ENCODE measurements at regions not wholly inside any gene's neighbourhood (a gene's known extent, or its start where the extent isn't known, plus 50 kb on each side); places are given as distances from the start of the nearest gene placed in this dataset.
"Not testable (repeated sequence)": the region's sequence is repeated elsewhere in the genome, so short reads cannot be mapped to it uniquely, and the experiment has no call there.

DNA sequence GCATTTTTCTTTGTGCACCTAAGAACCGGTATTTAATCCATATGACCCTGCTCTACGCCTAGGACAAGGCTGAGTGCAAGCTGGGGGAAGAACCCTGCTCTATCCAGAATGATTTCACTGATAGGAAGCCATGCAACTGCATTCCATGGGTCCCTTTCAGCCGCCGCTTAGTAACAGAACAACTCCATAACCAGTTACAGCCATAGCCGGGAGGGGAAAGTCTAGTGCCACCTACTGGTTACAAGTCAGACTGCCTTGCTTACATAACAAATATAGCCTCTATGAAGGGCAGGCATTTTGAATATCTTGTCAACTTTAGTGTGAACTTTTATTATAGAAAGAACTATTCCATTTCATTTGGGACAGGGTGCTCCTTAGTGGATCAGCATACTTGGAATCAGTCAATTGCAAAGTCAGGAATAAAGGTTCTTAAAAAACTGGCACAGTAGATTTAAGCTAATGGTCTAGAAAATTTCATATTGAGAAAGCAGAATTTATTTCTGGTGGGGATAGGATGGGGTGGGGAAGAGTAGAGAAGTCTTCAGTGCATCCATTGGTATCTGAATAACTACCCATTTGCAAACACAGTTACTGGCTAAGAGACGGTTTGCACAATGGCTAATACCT is 521.7 kb downstream of the ADRA2A start:
- peak; percentile 66 for DNase-seq

DNA sequence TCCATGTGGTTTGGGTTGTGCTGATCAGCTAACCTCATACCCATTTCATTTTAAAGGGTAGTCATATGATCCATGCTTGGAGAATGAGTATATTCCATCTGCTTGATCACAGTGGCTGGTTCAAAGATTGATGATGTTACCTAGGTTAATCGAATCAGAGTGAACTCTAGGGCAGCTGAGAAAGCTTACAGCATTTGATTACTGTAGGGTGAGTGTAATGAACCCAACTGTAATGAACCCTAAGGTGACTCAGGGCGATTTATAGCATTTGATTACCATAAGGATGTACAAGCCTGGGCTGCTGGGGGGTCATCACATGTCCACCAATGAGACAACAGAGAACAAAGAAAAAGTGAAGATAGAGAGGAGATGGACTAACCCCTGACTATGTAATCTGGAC is 523.1 kb downstream of the ADRA2A start:
- DNase-seq = no peak

DNA sequence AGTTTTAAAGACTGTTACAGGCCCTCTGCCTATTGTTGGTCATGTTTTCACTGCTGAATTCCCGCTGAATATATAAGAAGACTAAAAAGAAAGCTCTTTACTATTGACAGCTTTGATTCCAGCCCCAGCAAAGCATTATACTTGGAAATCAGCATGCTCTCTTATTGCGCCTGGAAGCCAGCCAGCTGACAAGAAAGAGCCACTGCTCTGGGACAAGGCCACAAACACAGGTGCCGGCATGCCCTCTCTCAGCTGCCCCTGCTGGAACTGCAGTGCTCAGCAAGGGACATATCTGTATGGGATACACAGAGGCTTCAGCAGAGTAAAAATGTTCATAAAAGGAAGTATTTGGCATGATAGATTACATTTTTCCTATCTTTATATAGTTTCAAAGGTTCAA is 523.9 kb downstream of the ADRA2A start:
- no peak for DNase-seq

DNA sequence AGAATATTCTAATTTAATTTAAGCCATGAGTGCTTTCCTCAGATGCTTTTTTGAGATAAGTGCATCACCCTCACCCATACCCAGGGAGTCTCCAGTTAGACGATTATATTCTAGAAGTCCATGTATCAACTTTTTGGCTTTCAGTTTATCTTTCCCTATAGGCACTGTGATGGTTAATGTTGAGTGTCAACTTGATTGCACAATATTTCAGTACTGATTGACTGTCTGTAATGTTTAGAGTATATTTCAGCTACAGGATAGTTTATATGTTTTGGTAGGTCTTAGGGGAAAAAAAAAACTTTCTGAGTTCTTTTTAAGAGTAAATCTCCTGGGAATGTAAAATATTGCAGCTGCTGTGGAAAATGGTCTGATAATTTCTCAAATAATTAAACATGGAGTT is 535.4 kb downstream of the ADRA2A start:
- no peak for DNase-seq

DNA sequence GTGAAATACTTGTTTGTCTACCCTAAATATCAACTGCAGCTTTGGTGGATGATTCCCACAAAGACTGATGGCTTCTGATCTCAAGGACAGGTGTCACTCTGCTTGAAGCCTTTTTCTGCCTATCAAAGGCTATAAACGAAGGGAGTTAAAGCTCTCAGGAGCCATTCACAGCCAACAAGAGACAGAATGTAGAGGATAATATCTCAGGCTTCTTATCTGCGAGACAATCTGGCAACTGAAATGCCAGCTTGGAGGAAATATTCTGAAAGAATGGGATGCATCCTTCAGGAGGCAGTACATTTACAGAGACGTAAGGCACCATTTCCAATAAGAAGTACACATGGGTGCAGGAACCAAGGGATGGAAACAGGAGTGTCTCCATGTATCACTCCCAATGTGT is 549.4 kb downstream of the GPAM start:
- no peak for DNase-seq

DNA sequence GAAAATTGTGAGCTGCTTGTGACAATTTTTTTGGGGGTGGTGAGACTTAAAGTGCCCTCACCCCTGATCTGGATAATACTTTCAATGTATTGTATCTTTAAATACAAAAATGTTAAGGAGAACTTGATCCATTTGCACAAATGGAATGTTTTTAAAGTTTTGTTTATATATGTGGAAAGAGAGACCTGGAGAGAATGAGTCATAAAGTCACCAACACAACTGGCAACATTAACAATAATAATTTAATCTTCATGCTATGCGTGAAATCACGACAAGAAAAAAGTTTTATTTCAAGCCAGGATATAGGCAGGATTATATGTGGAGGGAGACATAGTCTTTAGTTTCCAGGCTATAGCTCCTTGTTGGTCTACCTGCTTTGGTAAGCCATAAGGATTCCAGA is 537.5 kb downstream of the GPAM start:
- DNase-seq = peak; percentile 28

DNA sequence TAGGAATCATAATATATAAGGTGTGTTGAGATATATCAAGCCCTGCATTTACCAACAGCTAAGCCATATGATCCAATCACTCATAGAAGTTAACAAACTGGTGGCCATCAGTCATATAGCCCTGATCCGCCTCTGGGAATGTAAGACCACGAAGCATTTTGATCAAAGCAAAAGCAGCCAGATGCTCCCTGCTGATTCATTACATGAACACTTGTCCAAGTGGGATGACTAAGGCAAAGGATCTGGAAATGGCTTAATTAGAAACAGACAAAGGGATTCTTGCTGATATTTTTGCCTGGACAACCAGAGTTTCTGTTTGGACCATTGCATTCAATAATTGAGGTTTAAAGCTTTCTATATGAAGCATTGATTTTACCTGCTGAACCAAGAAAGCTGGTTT is 535.5 kb downstream of the GPAM start:
- peak; percentile 96 for DNase-seq

DNA sequence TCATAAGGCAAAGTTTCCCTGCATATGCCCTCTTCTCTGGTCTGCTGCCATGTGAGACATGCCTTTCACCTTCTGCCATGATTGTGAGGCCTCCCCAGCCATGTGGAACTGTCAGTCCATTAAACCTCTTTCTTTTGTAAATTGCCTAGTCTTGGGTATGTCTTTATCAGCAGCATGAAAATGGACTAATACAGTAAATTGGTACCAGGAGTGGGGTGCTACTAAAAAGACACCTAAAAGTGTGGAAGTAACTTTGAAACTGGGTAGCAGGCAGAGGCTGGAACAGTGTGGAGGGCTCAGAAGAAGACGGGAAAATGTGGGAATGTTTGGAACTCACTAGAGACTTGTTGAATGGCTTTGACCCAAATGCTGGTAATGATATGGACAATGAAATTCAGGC is 534.5 kb downstream of the GPAM start:
- DNase-seq = not testable (repeated sequence)

DNA sequence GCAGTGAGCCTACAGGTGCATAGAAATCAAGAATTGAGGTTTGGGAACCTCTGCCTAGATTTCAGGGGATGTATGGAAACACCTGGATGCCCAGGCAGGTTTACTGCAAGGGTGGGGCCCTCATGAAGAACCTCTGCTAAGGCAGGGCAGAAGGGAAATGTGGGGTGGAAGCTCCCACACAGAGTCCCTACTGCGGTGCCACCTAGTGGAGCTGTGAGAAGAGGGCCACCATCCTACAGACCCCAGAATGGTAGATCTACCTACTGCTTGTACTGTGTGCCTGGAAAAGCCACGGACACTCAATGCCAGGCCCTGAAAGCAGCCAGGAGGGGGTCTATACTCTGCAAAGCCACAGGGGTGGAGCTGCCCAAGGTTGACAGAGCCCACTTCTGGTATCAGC is 533.5 kb downstream of the GPAM start:
- no peak for DNase-seq

DNA sequence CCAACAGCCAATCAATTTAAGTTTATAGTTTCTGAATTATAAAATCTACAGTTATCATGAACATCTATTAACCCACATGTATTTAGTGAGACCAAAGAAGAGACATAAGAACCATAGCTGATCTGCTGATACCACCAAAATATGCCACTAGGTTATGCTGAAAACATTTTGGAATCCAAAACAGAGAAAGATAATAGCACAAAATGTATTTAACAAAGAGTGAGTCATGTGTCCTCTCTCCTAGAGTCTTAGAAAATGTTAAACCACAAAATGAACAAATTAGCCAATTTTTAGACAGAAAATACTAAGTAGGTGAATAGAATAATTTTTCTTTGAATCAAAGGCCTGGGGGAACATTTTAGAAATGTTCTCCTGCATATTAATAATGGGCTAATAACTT is 527.5 kb downstream of the GPAM start:
- DNase-seq = peak; percentile 33

DNA sequence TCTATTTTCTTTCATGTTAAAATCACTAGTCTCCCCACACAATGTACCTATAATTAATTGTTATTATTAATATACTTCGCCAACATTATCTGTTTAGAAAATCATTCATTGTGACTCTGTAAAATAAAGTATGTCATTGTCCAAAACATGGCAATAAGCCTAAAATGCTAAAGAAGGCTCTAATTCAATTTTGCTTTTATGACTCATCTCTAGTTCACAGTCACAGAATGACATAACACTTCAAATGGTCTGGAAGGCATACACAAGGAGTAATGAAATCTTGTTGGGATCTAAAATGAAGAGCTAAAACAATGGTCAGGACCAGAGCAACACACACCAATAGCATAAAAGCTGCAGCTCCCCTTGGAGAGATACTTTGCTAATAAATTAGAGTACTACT is 505.8 kb downstream of the GPAM start:
- DNase-seq = peak; percentile 48

DNA sequence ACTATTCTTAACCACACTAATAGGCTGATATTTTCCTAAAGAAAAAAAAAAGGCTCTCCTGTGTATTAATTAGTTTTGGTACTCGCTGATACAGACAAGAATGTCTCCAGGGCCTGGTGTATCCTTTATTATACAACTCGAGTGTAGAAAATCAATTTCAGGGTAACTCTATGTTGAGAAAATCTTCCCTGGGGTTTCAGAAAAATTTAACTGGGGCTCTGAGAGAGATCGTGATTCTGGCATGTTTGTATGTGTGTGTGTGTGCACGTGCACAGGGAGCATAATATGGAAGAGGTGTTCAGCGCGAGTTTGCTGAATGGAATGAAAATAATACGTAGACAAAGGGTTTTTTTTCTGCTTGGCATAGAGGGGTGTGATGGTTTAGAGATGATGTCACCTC is 496.8 kb downstream of the GPAM start:
- DNase-seq = no peak

DNA sequence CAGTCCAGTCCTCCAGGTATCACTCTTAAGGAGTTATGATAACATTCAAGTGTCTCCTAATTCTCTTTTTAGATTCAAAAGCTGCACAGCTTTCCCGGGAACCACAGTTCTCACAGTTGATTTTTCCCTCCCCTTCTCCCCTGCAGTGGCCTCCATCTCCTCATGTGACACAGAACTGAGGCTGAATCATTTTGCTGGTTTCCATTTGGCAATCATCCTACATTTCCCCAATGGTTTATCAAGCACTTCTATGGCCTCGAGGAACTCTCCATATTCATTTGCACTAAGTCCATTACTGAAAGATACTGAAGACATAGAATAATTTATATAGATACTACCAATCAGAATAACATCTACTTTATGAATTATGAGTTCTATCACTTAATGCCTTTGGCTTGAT is 484.9 kb downstream of the GPAM start:
- DNase-seq = peak; percentile 43

DNA sequence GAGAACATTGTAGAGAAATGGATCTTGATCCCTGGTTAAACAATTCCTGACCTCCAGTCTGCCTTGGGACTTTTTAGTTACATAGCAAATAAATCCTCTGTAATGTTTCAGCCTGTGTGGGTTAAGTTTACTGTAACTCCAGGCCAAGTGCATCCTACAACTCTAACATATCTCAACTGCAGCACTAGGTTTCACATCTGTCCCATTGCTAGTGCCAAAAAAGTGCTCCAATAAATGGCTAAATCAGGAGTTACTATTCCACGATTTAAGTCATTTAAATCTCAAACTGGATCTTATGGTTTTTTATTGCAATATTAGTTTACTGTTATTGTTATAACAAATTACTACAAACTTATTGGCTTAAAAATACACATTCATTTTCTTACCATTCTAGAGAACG is 479.6 kb downstream of the GPAM start:
- no peak for DNase-seq

DNA sequence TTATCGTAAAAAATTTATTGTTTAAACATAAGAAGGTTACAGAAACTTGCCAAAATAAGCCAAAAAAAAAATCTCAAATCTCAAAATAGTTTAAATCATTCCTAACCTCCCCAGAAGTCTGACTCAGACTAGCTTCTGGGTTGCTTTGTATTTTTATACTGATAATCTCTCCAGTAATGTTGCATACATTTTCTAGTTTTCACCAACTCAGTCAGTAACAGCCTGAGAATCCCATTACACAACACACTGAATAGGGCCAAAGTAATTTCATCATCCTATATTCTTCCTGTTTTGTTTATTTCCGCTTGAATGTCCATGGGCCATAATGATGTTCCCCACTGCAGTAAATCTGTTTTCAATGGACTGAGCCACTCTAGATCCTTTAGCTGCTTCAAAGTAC is 478.5 kb downstream of the GPAM start:
- peak; percentile 89 for DNase-seq

DNA sequence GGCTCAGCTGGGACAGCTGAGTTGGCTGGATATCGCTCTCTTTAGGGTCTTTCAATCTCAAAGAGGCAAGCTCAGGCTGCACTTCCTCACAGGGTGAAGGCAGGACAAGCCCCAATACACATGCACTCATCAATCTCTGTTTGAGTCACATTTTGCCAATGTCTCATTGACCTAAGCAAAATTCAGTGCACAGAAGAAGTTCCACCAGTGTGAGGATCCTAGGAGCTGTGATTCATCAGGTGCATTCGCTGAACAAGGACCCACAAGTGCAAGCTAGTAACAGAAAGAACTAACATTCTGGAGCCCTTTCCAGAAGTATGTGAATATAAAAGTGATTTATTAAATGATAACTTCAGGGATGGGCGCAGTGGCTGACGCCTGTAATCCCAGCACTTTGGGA is 477.2 kb downstream of the GPAM start:
- DNase-seq = peak; percentile 53

DNA sequence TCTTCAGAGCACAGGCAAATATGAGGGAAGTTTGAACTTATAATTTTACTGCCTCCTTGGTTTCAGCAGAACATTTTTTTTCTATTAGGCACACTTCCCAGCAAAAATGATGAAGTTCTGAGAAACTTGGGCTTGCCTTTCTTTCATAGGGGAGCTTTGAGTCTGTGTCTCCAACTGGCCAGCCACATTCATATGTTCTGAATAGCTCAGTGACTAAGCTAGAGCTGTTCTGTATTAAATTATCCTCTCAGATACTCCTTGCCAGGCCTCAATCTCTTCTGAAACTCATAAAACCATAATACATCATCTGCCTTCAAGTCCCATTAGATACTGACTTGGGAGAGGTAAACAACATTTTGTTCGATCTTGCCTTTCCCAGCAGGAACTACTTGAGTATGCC is 476.5 kb downstream of the GPAM start:
- peak; percentile 96 for DNase-seq

DNA sequence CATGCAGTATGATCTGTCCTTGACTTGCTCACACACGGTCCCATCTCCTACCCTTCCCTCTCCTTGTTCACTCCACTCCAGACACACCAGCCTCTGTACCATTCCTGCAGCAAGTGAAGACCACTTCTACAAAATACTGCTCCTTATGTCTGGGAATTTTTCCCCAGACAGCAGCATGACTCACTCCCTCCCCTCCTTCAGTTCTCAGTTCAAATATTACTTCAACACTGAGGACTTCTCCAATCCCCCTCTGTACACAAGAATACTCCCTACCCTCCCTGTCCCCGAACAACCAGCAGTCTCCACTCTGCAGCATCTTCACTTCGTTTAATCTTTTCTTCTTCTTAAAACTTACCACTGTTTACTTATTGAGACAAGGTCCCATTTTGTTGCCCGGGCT is 474.0 kb downstream of the GPAM start:
- peak; percentile 73 for DNase-seq

DNA sequence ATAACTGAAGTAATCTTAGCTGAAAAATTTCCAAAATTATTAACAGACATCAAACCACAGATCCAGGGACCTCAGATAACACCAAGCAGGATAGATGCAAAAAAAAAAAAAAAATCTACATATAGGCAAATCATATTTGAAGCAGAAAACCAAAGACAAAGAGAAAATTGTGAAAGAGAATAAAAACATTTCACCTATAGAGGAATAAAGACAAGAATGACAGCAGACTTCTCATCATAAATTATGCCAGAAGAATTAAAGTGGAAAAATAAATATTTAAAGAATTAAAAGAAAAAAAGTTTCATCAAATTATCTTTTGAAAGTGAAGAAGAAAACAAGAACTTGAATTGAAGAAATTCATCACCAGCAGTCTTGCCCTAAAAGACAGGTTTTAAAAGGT is 467.5 kb downstream of the GPAM start:
- DNase-seq = no peak

DNA sequence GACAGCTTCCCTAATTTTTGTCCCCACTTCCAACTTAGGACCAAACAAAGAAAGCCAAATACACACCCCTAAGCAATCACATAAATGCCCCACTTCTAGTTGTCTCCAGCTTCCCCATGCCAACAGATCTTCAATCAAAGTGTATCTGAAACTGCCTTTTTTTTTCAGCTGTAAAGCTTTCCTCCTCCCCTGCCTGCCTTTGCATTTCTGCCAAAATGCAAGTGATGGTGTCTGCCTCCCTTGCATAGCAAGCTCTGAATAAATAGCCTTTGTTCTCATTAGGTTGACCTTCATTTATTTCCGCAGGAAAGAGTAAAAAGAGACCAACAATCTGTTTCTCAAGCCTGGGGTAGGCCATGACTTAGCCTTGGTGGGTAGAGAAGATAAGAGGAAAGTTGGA is 459.4 kb downstream of the GPAM start:
- no peak for DNase-seq

DNA sequence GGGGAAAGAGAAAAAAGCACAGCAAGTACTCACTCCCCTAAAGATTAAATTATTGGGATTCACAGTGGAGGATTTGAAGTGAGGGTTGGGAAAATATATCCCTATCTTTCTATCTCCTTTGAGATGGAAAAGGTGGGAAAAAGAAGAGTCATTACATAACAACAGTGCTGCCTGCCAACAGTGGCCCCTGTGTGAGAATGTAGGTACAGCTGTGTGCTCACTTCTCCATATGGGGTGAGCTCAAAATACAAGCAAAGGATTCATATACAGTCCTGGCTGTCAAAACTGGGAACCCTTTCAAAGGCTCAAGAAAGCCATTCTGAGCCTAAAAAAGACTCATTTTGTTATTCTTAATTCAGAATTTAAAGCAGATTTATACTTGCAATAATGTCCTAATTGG is 458.5 kb downstream of the GPAM start:
- DNase-seq = no peak

DNA sequence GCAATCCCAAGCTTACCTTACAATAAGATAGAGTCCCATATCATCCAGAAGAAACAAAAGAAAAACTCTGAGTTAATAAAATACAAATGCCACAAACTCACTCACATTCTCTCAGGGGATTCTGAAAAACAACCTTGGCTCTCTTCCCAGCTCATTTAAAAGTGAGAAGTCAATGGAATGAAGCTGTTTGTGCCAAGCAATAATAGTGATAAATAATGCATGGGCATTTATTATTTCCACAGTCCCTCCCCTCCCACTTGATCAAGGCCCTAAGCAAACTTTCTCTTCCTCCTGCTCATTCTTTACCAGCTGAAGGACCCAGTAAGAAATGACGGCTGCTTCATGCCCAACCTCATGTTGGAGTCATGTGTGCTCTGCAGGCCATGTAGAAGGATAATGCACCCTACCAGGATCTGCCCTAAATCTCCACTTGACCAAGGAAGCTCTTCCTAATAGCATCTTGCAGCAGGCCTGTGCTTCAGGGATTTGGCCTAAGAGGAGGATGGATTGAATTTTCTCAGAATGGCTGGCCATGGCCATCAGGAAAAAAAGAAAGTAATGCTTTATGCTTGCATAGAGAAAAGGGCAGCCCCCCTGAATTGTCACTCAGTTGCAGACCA is 451.3 kb downstream of the GPAM start:
- no peak for DNase-seq

DNA sequence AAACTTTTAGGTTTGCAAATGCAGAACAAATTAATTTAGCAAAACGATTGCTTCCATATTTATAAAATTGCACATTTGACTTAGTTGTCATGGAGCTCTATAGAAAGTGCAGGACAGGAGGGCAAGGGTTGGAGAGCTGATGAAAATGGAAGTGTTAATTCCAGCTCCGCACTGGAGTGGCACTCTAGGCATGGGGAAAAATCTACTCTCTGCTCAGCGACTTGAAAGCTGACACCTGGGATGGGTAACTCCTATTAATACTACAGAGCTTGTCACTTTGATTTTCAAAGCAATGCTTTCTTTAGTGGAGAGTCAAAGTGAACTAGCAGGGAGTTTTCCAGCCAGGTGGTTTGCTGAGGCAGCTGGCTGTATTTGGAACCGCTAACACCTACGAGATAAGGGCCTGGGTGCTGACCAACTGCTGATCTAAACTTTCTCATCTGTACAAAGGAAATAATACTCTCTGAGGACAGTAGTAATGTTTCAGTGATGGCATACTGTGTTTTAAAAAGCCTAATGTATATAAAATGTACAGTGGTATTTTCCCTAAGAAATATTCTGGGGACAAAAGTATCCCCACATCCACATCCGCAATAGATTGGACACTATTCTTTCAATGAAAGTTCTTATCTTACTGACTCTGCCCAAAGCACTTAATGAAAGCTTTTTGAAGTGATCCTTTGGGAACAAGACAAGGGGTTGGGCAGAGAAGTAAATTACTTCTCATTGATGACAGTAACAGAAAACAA is 444.3 kb downstream of the GPAM start:
- no peak for DNase-seq

DNA sequence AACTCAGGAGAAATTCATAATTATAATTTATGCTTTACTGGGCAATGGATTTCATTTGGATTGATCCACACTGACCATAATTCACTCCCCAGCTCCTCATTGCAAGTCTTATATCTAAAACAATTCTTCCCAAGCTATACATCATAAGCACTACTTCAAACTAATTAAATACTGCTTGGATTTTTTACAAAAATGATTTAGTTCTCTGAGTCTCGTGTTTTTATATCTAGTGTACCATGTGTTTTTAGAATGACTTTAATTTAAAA is 443.8 kb downstream of the GPAM start:
- no peak for DNase-seq

DNA sequence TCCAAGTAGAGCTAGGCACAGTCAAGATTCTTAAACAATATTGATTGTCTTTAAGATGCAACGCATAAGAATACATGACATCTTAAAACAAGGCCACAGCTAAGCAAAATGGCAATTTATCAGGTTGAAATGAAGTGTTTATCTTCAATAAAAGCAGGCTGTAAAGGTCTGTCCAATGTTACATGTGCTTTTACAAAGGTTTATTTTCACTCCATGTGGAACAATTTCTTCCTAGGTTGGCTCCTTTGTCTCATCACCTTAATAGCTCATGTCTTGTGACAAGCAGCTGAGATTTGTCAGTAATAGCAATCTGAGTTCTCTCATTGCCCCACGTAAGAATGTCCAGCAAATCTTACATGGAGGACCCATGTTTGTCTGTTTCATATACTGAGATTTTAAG is 437.6 kb downstream of the GPAM start:
- DNase-seq = no peak
